GM21528 (cell line): ENCODE measurements at regions not wholly inside any gene's neighbourhood (a gene's known extent, or its start where the extent isn't known, plus 50 kb on each side); places are given as distances from the start of the nearest gene placed in this dataset.
"Not testable (repeated sequence)": the region's sequence is repeated elsewhere in the genome, so short reads cannot be mapped to it uniquely, and the experiment has no call there.

Source experiments
- ATAC-seq: cut with Tn5 transposase; IDR thresholded peaks from one replicate; pipeline ENCODE4 v1.9.1; 2021; ENCODE audit warnings: mild to moderate bottlenecking, moderate library complexity; ENCODE audit not compliant: unreplicated experiment, low FRiP score

- ATAC-seq, result not testable (repeated sequence)
These were observed 108.2 kb downstream of the DHRS2 start for GRCh38 chr14:23744368-23744767.

GRCh38 chr14:23750357-23750756 is 114.2 kb downstream of the DHRS2 start:
- no peak for ATAC-seq

- no peak for ATAC-seq
These were observed 115.5 kb downstream of the DHRS2 start for GRCh38 chr14:23751616-23752015.

GRCh38 chr14:23763394-23763793 is 127.2 kb downstream of the DHRS2 start:
- ATAC-seq, result no peak

- ATAC-seq, result no peak
These were observed 130.7 kb downstream of the DHRS2 start for GRCh38 chr14:23766737-23767401.

GRCh38 chr14:23769221-23769728 is 133.1 kb downstream of the DHRS2 start:
- ATAC-seq, result not testable (repeated sequence)

GRCh38 chr14:23773981-23774380 is 137.8 kb downstream of the DHRS2 start:
- ATAC-seq, result no peak

GRCh38 chr14:23776296-23776695 is 140.1 kb downstream of the DHRS2 start:
- ATAC-seq, result no peak

GRCh38 chr14:23785208-23785607 is 149.0 kb downstream of the DHRS2 start:
- no peak for ATAC-seq

- ATAC-seq, result no peak
These were observed 151.3 kb downstream of the DHRS2 start for GRCh38 chr14:23787436-23787835.

GRCh38 chr14:23789696-23790095 is 153.5 kb downstream of the DHRS2 start:
- ATAC-seq, result no peak

GRCh38 chr14:23793532-23793931 is 157.4 kb downstream of the DHRS2 start:
- no peak for ATAC-seq

GRCh38 chr14:23800811-23801210 is 152.8 kb upstream of the DHRS4 start:
- ATAC-seq, result no peak

GRCh38 chr14:23801766-23802165 is 151.8 kb upstream of the DHRS4 start:
- no peak for ATAC-seq

- ATAC-seq, result no peak
These were observed 148.8 kb upstream of the DHRS4 start for GRCh38 chr14:23804817-23805216.

GRCh38 chr14:23805761-23806160 is 147.8 kb upstream of the DHRS4 start:
- ATAC-seq, result no peak

- no peak for ATAC-seq
These were observed 138.9 kb upstream of the DHRS4 start for GRCh38 chr14:23814527-23815256.

GRCh38 chr14:23816371-23816770 is 137.2 kb upstream of the DHRS4 start:
- no peak for ATAC-seq

GRCh38 chr14:23817164-23817767 is 136.3 kb upstream of the DHRS4 start:
- ATAC-seq, result no peak

- no peak for ATAC-seq
These were observed 126.3 kb upstream of the DHRS4 start for GRCh38 chr14:23827100-23827892.

- no peak for ATAC-seq
These were observed 125.6 kb upstream of the DHRS4 start for GRCh38 chr14:23828001-23828400.
